ENCODE measurements at regions not wholly inside any gene's neighbourhood (a gene's known extent, or its start where the extent isn't known, plus 50 kb on each side); places are given as distances from the start of the nearest gene placed in this dataset.

- no peaks in the 10 kb centered on the region for H3K9me3 ChIP-seq
- no peak overlapping the region for H3K4me2 ChIP-seq
- no peak for TF ChIP-seq TFCP2L1 (CRISPR knock-in tag; IDR thresholded peaks at IDR 0.05)
- no peak for TF ChIP-seq PHF8 (IDR thresholded peaks at IDR 0.05; ENCODE audit: borderline replicate concordance, low read depth)
- TF ChIP-seq HES2 (IDR thresholded peaks at IDR 0.05) = no peak
- TF ChIP-seq HOXB5 (CRISPR knock-in tag; IDR thresholded peaks at IDR 0.05) = no peak
- no peak for TF ChIP-seq E2F6 (IDR thresholded peaks at IDR 0.05; ENCODE audit: borderline replicate concordance, low read depth)
- no peak for TF ChIP-seq MAZ (IDR thresholded peaks at IDR 0.05; ENCODE audit: borderline replicate concordance, low read depth, low read length)
- TF ChIP-seq NPAS2 (CRISPR knock-in tag; IDR thresholded peaks at IDR 0.05; ENCODE audit: borderline replicate concordance) = no peak
- no peak for DNase-seq (ENCODE audit: low read depth in 1 of 2, low spot score in 1 of 2)
- no peak for ATAC-seq
- no peak overlapping the region for H3K27ac ChIP-seq
- ChIA-PET POLR2A (no interaction called here), CTCF (interaction anchor here (0.6 kb wide), 1 partner anchor 106 kb away, joined by 4 read pairs; no protein-coding TSS in a partner anchor)
- 35% methylated on average over 12 of the region's 12 CpGs for WGBS (ENCODE audit: missing lambda C conversion rate)
- H3K4me3 ChIP-seq = no peak overlapping the region
- H3K4me1 ChIP-seq = no peaks in the 10 kb centered on the region
- no peak for FAIRE-seq
Observed at GRCh38 chr5:9707732-9708462, 77.7 kb upstream of the TAS2R1 start.

GRCh38 chr5:9699681-9700080 is 69.5 kb upstream of the TAS2R1 start:
- ATAC-seq (no peak), DNase-seq (ENCODE audit: low read depth in 1 of 2, low spot score in 1 of 2) (no peak), FAIRE-seq (no peak)
- Histone ChIP-seq H3K4me2 (no peak overlapping the region), H3K4me3 (no peak overlapping the region), H3K4me1 (no peaks in the 10 kb centered on the region), H3K27ac (no peak overlapping the region), H3K9me3 (no peaks in the 10 kb centered on the region)
- ChIA-PET CTCF (no interaction called here), POLR2A (no interaction called here)
- WGBS (ENCODE audit: missing lambda C conversion rate) = 24% methylated on average over 3 of the region's 3 CpGs
- TF ChIP-seq FOSB (CRISPR knock-in tag; IDR thresholded peaks at IDR 0.05) (no peak), ATOH8 (CRISPR knock-in tag; IDR thresholded peaks at IDR 0.05; ENCODE audit: low read depth) (no peak), ELK1 (IDR thresholded peaks at IDR 0.05; ENCODE audit: low read depth, low read length) (no peak), ZFP36 (IDR thresholded peaks at IDR 0.05; ENCODE audit: borderline replicate concordance, partially characterized antibody) (no peak), BHLHE40 (IDR thresholded peaks at IDR 0.05; ENCODE audit: low read depth, low read length) (no peak), EP300 (IDR thresholded peaks at IDR 0.05) (no peak), PHF8 (IDR thresholded peaks at IDR 0.05; ENCODE audit: borderline replicate concordance, low read depth) (no peak), HOXA7 (CRISPR knock-in tag; IDR thresholded peaks at IDR 0.05) (no peak), MAX (IDR thresholded peaks at IDR 0.05) (no peak), KDM1A (IDR thresholded peaks at IDR 0.05; ENCODE audit: low read depth) (no peak), CHD2 (IDR thresholded peaks at IDR 0.05; ENCODE audit: low read length, partially characterized antibody) (no peak), POLR2AphosphoS2 (conservative IDR thresholded peaks at IDR 0.05; ENCODE audit: low read length) (no peak)

- CTCF ChIA-PET = no interaction called here
- TF ChIP-seq JUN (IDR thresholded peaks at IDR 0.05) (no peak), SMC3 (IDR thresholded peaks at IDR 0.05) (no peak)
- ATAC-seq (no peak), FAIRE-seq (no peak), DNase-seq (ENCODE audit: low read depth in 1 of 2, low spot score in 1 of 2) (no peak)
- H3K27ac ChIP-seq = no peak overlapping the region
- WGBS (ENCODE audit: missing lambda C conversion rate) = 22% methylated on average over 2 of the region's 2 CpGs
- H3K4me1 ChIP-seq = no peaks in the 10 kb centered on the region
- H3K4me3 ChIP-seq = no peak overlapping the region
- no peaks in the 10 kb centered on the region for H3K9me3 ChIP-seq
- POLR2A ChIA-PET = no interaction called here
- H3K4me2 ChIP-seq = no peak overlapping the region
Observed at GRCh38 chr5:9698841-9699240, 68.7 kb upstream of the TAS2R1 start.
